ENCODE measurements at regions not wholly inside any gene's neighbourhood (a gene's known extent, or its start where the extent isn't known, plus 50 kb on each side); places are given as distances from the start of the nearest gene placed in this dataset.
"Not testable (repeated sequence)": the region's sequence is repeated elsewhere in the genome, so short reads cannot be mapped to it uniquely, and the experiment has no call there.

DNA sequence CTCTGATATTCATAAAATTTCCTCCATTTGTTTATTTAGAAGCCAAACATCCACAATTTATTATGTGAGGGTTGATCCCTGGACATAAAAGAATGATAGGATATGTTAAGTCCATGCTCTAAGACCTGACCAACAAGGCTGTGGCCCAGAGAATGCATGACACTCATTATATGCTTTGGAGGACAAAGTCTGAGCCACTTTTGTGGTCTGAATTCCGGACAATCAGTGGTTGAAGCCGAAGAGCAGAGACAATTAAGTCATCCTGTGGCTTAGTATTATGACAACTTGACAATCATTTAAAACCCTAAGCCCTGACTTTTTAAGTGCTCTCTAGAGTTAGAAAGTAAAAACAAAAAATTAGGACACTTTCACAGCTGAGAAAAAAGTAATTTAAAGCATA, 483.3 kb downstream of the PLCL1 start:
- no peaks in the 10 kb centered on the region for H3K27me3 ChIP-seq (ENCODE audit: insufficient read depth, insufficient read length)
- DNase-seq (ENCODE audit: low read depth, low spot score) = no peak
- no peak overlapping the region for H3K9ac ChIP-seq (ENCODE audit: insufficient read length, low read depth)
- H3K9me3 ChIP-seq (ENCODE audit: insufficient read depth, low read length) = no peaks in the 10 kb centered on the region
- H3K4me1 ChIP-seq (ENCODE audit: insufficient read depth, insufficient read length) = no peaks in the 10 kb centered on the region
- TF ChIP-seq SUZ12 (IDR thresholded peaks at IDR 0.05; ENCODE audit: extremely low read depth, insufficient read depth, insufficient read length) (no peak), YY1 (IDR thresholded peaks at IDR 0.05; ENCODE audit: insufficient read depth, insufficient read length) (no peak), ZNF274 (IDR thresholded peaks at IDR 0.05; ENCODE audit: low read depth, low read length) (no peak)
- H3K36me3 ChIP-seq (ENCODE audit: insufficient read depth, insufficient read length, low read length) = no peaks in the 10 kb centered on the region
- H3K4me3 ChIP-seq (ENCODE audit: insufficient read length, low read depth) = no peak overlapping the region

DNA sequence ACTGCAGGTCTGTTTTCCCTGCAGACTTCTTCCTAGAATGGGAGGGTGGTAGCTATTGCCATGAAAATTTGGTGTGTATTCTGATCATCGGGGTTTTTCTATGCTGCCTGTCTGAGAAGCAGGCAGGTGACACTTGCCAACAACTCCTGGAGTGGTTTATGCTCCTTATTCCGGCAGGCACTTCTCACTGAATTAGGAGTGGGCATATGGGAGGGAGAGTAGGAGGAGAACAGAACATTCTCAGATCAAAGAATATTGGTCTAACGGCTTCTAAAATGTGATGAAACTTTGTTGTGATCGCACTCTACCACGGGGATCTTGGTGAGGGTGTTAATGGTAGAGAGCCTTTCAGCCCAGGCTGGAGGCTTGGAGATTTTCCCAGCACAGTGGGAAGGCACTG, 480.8 kb downstream of the PLCL1 start:
- H3K36me3 ChIP-seq (ENCODE audit: insufficient read depth, insufficient read length, low read length) = no peaks in the 10 kb centered on the region
- no peak for DNase-seq (ENCODE audit: low read depth, low spot score)
- H3K9me3 ChIP-seq (ENCODE audit: insufficient read depth, low read length) = no peaks in the 10 kb centered on the region
- TF ChIP-seq ZNF274 (IDR thresholded peaks at IDR 0.05; ENCODE audit: low read depth, low read length) (no peak), YY1 (IDR thresholded peaks at IDR 0.05; ENCODE audit: insufficient read depth, insufficient read length) (no peak), SUZ12 (IDR thresholded peaks at IDR 0.05; ENCODE audit: extremely low read depth, insufficient read depth, insufficient read length) (no peak)
- no peak overlapping the region for H3K4me3 ChIP-seq (ENCODE audit: insufficient read length, low read depth)
- H3K9ac ChIP-seq (ENCODE audit: insufficient read length, low read depth) = no peak overlapping the region
- H3K4me1 ChIP-seq (ENCODE audit: insufficient read depth, insufficient read length) = no peaks in the 10 kb centered on the region
- H3K27me3 ChIP-seq (ENCODE audit: insufficient read depth, insufficient read length) = no peaks in the 10 kb centered on the region

DNA sequence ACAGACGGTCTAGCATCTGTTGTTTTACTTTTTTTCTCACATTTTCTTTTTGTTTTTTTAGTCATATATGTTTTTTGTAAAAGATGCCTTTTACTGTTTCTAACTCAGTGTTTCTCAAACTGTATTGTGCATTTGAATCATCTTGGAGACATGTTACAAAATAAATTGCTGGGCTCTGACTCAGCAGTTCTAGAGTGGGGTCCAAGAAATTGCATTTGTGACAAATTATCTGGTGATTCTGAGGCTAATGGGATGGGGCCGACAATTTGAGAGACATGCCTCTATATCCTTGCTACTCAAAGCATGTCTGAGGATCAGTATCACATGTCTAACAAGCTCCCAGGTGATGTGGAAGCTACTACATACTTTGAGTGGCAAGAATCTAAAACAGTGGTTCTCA, 478.8 kb downstream of the PLCL1 start:
- Histone ChIP-seq H3K9ac (ENCODE audit: insufficient read length, low read depth) (no peak overlapping the region), H3K4me1 (ENCODE audit: insufficient read depth, insufficient read length) (no peaks in the 10 kb centered on the region), H3K36me3 (ENCODE audit: insufficient read depth, insufficient read length, low read length) (no peaks in the 10 kb centered on the region), H3K27me3 (ENCODE audit: insufficient read depth, insufficient read length) (no peaks in the 10 kb centered on the region), H3K9me3 (ENCODE audit: insufficient read depth, low read length) (no peaks in the 10 kb centered on the region), H3K4me3 (ENCODE audit: insufficient read length, low read depth) (no peak overlapping the region)
- no peak for DNase-seq (ENCODE audit: low read depth, low spot score)
- TF ChIP-seq ZNF274 (IDR thresholded peaks at IDR 0.05; ENCODE audit: low read depth, low read length) (no peak), SUZ12 (IDR thresholded peaks at IDR 0.05; ENCODE audit: extremely low read depth, insufficient read depth, insufficient read length) (no peak), YY1 (IDR thresholded peaks at IDR 0.05; ENCODE audit: insufficient read depth, insufficient read length) (no peak)

DNA sequence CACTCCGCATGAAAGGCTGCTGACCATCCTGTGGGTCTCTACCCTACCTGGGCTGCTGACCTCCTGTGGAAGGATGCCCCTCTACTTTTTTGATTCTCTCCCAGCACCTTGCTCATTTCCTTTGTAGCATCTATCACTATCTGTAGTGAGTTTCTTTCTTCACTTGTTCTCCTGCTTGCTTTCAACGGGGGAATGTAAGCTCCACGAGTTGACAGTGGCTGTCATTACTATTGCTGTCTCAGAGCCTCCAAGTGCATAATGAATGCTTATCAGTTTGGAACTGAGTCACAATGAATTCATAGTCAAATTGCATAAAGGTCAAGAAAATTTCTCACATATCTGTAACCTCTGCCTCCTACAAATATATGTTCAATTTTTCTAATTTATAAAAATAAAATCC, 477.7 kb downstream of the PLCL1 start:
- Histone ChIP-seq H3K27me3 (ENCODE audit: insufficient read depth, insufficient read length) (no peaks in the 10 kb centered on the region), H3K4me1 (ENCODE audit: insufficient read depth, insufficient read length) (no peaks in the 10 kb centered on the region), H3K4me3 (ENCODE audit: insufficient read length, low read depth) (no peak overlapping the region), H3K9me3 (ENCODE audit: insufficient read depth, low read length) (no peaks in the 10 kb centered on the region), H3K9ac (ENCODE audit: insufficient read length, low read depth) (no peak overlapping the region), H3K36me3 (ENCODE audit: insufficient read depth, insufficient read length, low read length) (no peaks in the 10 kb centered on the region)
- DNase-seq (ENCODE audit: low read depth, low spot score) = no peak
- TF ChIP-seq SUZ12 (IDR thresholded peaks at IDR 0.05; ENCODE audit: extremely low read depth, insufficient read depth, insufficient read length) (no peak), YY1 (IDR thresholded peaks at IDR 0.05; ENCODE audit: insufficient read depth, insufficient read length) (no peak), ZNF274 (IDR thresholded peaks at IDR 0.05; ENCODE audit: low read depth, low read length) (no peak)

DNA sequence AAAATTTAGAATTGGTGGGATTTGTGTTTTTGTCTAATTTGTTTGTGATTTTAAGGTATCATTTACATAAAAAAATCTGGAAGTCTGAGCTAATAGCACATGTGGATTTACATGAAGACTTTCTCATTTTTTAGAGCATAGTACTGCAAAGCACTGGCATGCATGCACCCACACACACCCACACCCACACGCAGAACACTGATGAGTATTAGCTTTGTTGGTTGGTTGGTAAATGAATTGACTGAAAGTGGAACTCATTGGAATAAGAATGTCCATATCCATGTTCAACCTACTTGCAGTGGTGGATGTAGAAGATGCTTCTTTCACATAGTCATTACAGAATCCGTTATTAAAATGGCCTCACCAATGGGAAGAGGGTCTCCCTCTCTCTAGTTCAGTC, 475.8 kb downstream of the PLCL1 start:
- no peaks in the 10 kb centered on the region for H3K4me1 ChIP-seq (ENCODE audit: insufficient read depth, insufficient read length)
- no peak for DNase-seq (ENCODE audit: low read depth, low spot score)
- no peaks in the 10 kb centered on the region for H3K9me3 ChIP-seq (ENCODE audit: insufficient read depth, low read length)
- no peaks in the 10 kb centered on the region for H3K36me3 ChIP-seq (ENCODE audit: insufficient read depth, insufficient read length, low read length)
- H3K4me3 ChIP-seq (ENCODE audit: insufficient read length, low read depth) = no peak overlapping the region
- TF ChIP-seq SUZ12 (IDR thresholded peaks at IDR 0.05; ENCODE audit: extremely low read depth, insufficient read depth, insufficient read length) (no peak), YY1 (IDR thresholded peaks at IDR 0.05; ENCODE audit: insufficient read depth, insufficient read length) (no peak), ZNF274 (IDR thresholded peaks at IDR 0.05; ENCODE audit: low read depth, low read length) (no peak)
- H3K27me3 ChIP-seq (ENCODE audit: insufficient read depth, insufficient read length) = no peaks in the 10 kb centered on the region
- no peak overlapping the region for H3K9ac ChIP-seq (ENCODE audit: insufficient read length, low read depth)

DNA sequence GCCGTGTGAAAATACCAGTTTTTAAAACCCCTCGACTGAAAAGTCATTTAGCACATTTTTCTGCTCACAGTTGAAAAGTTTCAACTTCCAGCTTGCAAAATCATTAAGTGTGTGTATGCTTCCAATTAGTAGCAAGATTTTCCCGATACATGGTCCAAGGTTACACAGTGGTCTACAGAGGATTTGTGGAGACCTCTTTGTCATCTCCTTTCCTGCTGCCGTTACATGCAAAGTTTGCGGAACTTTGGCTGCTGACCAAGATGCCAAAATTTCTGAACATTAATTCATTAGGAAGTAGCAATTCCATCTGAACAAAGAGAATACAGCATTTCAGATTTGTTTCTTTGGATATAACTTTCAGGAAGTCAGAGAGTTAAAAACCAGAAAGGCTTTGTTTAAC, 474.6 kb downstream of the PLCL1 start:
- H3K4me3 ChIP-seq (ENCODE audit: insufficient read length, low read depth) = no peak overlapping the region
- no peak overlapping the region for H3K9ac ChIP-seq (ENCODE audit: insufficient read length, low read depth)
- no peak for DNase-seq (ENCODE audit: low read depth, low spot score)
- no peaks in the 10 kb centered on the region for H3K27me3 ChIP-seq (ENCODE audit: insufficient read depth, insufficient read length)
- no peaks in the 10 kb centered on the region for H3K36me3 ChIP-seq (ENCODE audit: insufficient read depth, insufficient read length, low read length)
- no peak for TF ChIP-seq SUZ12 (IDR thresholded peaks at IDR 0.05; ENCODE audit: extremely low read depth, insufficient read depth, insufficient read length)
- TF ChIP-seq YY1 (IDR thresholded peaks at IDR 0.05; ENCODE audit: insufficient read depth, insufficient read length) = no peak
- TF ChIP-seq ZNF274 (IDR thresholded peaks at IDR 0.05; ENCODE audit: low read depth, low read length) = no peak
- H3K9me3 ChIP-seq (ENCODE audit: insufficient read depth, low read length) = no peaks in the 10 kb centered on the region
- H3K4me1 ChIP-seq (ENCODE audit: insufficient read depth, insufficient read length) = no peaks in the 10 kb centered on the region

DNA sequence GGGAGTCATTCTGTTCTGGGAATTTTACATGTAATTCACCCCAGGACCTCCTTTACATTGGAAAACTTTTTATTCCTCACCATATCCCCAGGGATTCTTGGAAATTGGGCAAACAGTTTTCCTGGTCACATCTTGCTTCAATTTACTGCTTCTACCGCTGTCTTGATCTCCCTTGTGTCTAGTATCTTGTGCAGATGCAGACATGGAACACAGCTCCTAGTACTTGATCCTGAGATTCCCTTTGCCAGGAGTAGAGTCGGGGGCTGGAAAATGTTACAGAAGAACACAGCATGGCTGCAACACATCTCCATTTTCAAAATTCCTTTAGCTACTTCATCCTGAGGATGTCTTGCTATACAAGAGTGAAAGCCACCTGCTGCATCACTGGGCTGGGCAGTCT, 472.8 kb downstream of the PLCL1 start:
- Histone ChIP-seq H3K36me3 (ENCODE audit: insufficient read depth, insufficient read length, low read length) (no peaks in the 10 kb centered on the region), H3K4me3 (ENCODE audit: insufficient read length, low read depth) (no peak overlapping the region), H3K9me3 (ENCODE audit: insufficient read depth, low read length) (no peaks in the 10 kb centered on the region), H3K9ac (ENCODE audit: insufficient read length, low read depth) (no peak overlapping the region), H3K4me1 (ENCODE audit: insufficient read depth, insufficient read length) (no peaks in the 10 kb centered on the region), H3K27me3 (ENCODE audit: insufficient read depth, insufficient read length) (no peaks in the 10 kb centered on the region)
- no peak for DNase-seq (ENCODE audit: low read depth, low spot score)
- no peak for TF ChIP-seq YY1 (IDR thresholded peaks at IDR 0.05; ENCODE audit: insufficient read depth, insufficient read length)
- no peak for TF ChIP-seq ZNF274 (IDR thresholded peaks at IDR 0.05; ENCODE audit: low read depth, low read length)
- no peak for TF ChIP-seq SUZ12 (IDR thresholded peaks at IDR 0.05; ENCODE audit: extremely low read depth, insufficient read depth, insufficient read length)

DNA sequence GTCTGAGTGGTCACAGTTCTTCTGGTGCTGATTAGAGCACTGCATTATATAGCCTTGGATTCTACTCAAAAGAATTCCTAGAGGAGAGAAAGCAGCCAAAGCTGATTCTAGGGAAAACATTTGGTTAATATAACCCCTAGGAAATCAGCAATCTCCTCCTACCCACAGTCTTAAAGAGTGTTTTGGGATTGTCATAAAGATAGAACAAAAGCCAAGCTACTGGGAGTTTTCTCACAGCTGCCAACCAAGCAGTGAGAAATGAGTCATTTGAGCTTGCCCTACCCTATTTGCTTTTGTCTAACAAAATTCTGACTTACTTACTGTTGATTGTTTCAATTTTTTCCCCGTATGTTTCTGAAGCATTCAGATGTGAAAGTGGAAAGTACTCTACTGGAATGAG, 469.3 kb downstream of the PLCL1 start:
- TF ChIP-seq SUZ12 (IDR thresholded peaks at IDR 0.05; ENCODE audit: extremely low read depth, insufficient read depth, insufficient read length) (no peak), ZNF274 (IDR thresholded peaks at IDR 0.05; ENCODE audit: low read depth, low read length) (no peak), YY1 (IDR thresholded peaks at IDR 0.05; ENCODE audit: insufficient read depth, insufficient read length) (no peak)
- H3K27me3 ChIP-seq (ENCODE audit: insufficient read depth, insufficient read length) = no peaks in the 10 kb centered on the region
- H3K9ac ChIP-seq (ENCODE audit: insufficient read length, low read depth) = no peak overlapping the region
- no peak for DNase-seq (ENCODE audit: low read depth, low spot score)
- no peak overlapping the region for H3K4me3 ChIP-seq (ENCODE audit: insufficient read length, low read depth)
- H3K9me3 ChIP-seq (ENCODE audit: insufficient read depth, low read length) = no peaks in the 10 kb centered on the region
- H3K4me1 ChIP-seq (ENCODE audit: insufficient read depth, insufficient read length) = no peaks in the 10 kb centered on the region
- no peaks in the 10 kb centered on the region for H3K36me3 ChIP-seq (ENCODE audit: insufficient read depth, insufficient read length, low read length)

DNA sequence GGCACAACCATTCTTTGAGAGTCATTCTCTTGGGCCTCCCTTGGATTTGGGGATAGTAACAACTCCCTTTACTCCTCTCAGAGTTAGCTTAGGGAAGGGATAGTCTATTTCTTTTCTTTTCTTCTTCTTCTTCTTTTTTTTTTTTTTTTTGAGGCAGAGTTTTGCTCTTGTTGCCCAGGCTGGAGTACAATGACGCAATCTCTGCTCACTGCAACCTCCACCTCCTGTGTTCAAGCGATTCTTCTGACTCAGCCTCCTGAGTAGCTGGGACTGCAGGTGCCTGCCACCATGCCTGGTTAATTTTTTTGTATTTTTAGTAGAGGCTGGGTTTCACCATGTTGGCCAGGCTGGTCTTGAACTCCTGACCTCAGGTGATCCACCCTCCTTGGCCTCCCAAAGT, 465.8 kb downstream of the PLCL1 start:
- not testable (repeated sequence) for H3K9ac ChIP-seq (ENCODE audit: insufficient read length, low read depth); H3K9me3 ChIP-seq (ENCODE audit: insufficient read depth, low read length); H3K27me3 ChIP-seq (ENCODE audit: insufficient read depth, insufficient read length); DNase-seq (ENCODE audit: low read depth, low spot score); H3K4me3 ChIP-seq (ENCODE audit: insufficient read length, low read depth); H3K36me3 ChIP-seq (ENCODE audit: insufficient read depth, insufficient read length, low read length); H3K4me1 ChIP-seq (ENCODE audit: insufficient read depth, insufficient read length)
